Endothelial cell of umbilical vein (primary cell): ENCODE measurements at regions not wholly inside any gene's neighbourhood (a gene's known extent, or its start where the extent isn't known, plus 50 kb on each side); places are given as distances from the start of the nearest gene placed in this dataset.
"Not testable (repeated sequence)": the region's sequence is repeated elsewhere in the genome, so short reads cannot be mapped to it uniquely, and the experiment has no call there.

Experiments
- BruUV-seq: library from RNA; stranded (reverse); fragments of 400-500 nt; replicated peaks from 2 replicates; lab custom pipeline; 2021; lab: Mats Ljungman, UMichigan
- CTCF ChIA-PET: fragments of 300-600, 350-600 bp; sonication (Branson Sonifier 250); formaldehyde crosslinking; loops from one replicate; lab custom pipeline; 2021; ENCODE audit warnings: antibody characterized with exemption, inconsistent platforms; lab: Charles Lee
- POLR2A ChIA-PET: fragments of 300-600, 350-600 bp; sonication (Branson Sonifier 250); formaldehyde crosslinking; loops from one replicate; lab custom pipeline; 2021; ENCODE audit warnings: antibody characterized with exemption, inconsistent platforms; lab: Charles Lee
- DNase-seq: peaks from one replicate; pipeline ENCODE4 v3.0.0-alpha.2; 2011; ENCODE audit warnings: low read depth, low spot score
- FAIRE-seq: peaks from 2 replicates; lab custom pipeline; 2011; peaks lifted over from hg19 to GRCh38; lab: Jason Lieb, UNC
- H2AFZ ChIP-seq: 2 replicates; pipeline ENCODE4 v1.6.0; 2012; ENCODE audit warnings: low read depth, low read length, control low read depth, inconsistent platforms
- H3K27ac ChIP-seq: 2 replicates; pipeline ENCODE4 v1.5.1; 2011; ENCODE audit warnings: low read depth, mild to moderate bottlenecking, control low read depth, low read length, moderate library complexity; ENCODE audit not compliant: insufficient read depth
- H3K27me3 ChIP-seq, 2 experiments: 2 replicates each; pipeline versions ENCODE4 v1.6.0 to v1.6.1; 2011; ENCODE audit warnings: low read length in 2 of 2, mixed read lengths in 1 of 2; ENCODE audit not compliant: control insufficient read depth in 2 of 2, insufficient read depth in 2 of 2
- H3K36me3 ChIP-seq, 2 experiments: 2 replicates in 1 of 2; 3 replicates in 1 of 2; pipeline ENCODE4 v1.5.1; 2011; ENCODE audit warnings: low read length in 2 of 2, mild to moderate bottlenecking in 1 of 2, moderate library complexity in 1 of 2; ENCODE audit not compliant: control insufficient read depth in 2 of 2, insufficient read depth in 2 of 2; ENCODE audit errors: extremely low read depth in 1 of 2
- H3K4me1 ChIP-seq: 3 replicates; pipeline ENCODE4 v1.5.1; 2011; ENCODE audit warnings: mild to moderate bottlenecking, low read length; ENCODE audit not compliant: control insufficient read depth, insufficient read depth; ENCODE audit errors: extremely low read depth
- H3K4me2 ChIP-seq: 2 replicates; pipeline ENCODE4 v1.6.1; 2011; ENCODE audit warnings: low read length, control low read depth, mixed read lengths; ENCODE audit not compliant: insufficient read depth
- H3K4me3 ChIP-seq, 3 experiments: fragments of 200-600 bp in 1 of 3; sonication (generic), shearing (Covaris generic) in 1 of 3; replicated peaks in 1 of 3; 2 replicates each; pipeline ENCODE4 v1.5.1; 2011 to 2016; ENCODE audit warnings: control low read depth in 3 of 3, low read length in 3 of 3, mild to moderate bottlenecking in 2 of 3, inconsistent platforms in 1 of 3, low read depth in 1 of 3, moderate library complexity in 1 of 3; ENCODE audit not compliant: insufficient read depth in 1 of 3
- H3K79me2 ChIP-seq: 2 replicates; pipeline ENCODE4 v1.6.0; 2012; ENCODE audit warnings: low read length, inconsistent platforms; ENCODE audit not compliant: control insufficient read depth, insufficient read depth
- H3K9ac ChIP-seq: replicated peaks from 2 replicates; pipeline ENCODE3; 2011; ENCODE audit warnings: low read length, control low read depth; ENCODE audit not compliant: insufficient read depth; ENCODE audit errors: extremely low read depth
- H3K9me1 ChIP-seq: replicated peaks from 3 replicates; pipeline ENCODE4 v1.6.0; 2011; ENCODE audit warnings: mild to moderate bottlenecking, low read length; ENCODE audit not compliant: control insufficient read depth, insufficient read depth; ENCODE audit errors: extremely low read depth
- H3K9me3 ChIP-seq: replicated peaks from 2 replicates; pipeline ENCODE4 v1.5.1; 2012; ENCODE audit warnings: low read length, inconsistent platforms; ENCODE audit not compliant: control insufficient read depth, insufficient read depth
- H4K20me1 ChIP-seq: replicated peaks from 2 replicates; pipeline ENCODE3; 2011; ENCODE audit warnings: mild to moderate bottlenecking, low read length; ENCODE audit not compliant: control insufficient read depth, insufficient read depth; ENCODE audit errors: extremely low read depth
- CTCF ChIP-seq, 2 donors: IDR thresholded peaks; 1 replicate in 1 of 2; 2 replicates in 1 of 2; pipeline ENCODE4 v1.5.1; 2011; ENCODE audit warnings: low read length in 2 of 2, mild to moderate bottlenecking in 2 of 2, moderate library complexity in 2 of 2, control low read depth in 1 of 2, inconsistent platforms in 1 of 2, low read depth in 1 of 2; ENCODE audit not compliant: insufficient read depth in 1 of 2; ENCODE audit errors: extremely low read depth in 1 of 2
- EZH2 ChIP-seq: IDR thresholded peaks from 2 replicates; pipeline ENCODE4 v1.6.1; 2012; ENCODE audit warnings: borderline replicate concordance, low read depth, mild to moderate bottlenecking, moderate library complexity, low read length, inconsistent platforms; ENCODE audit not compliant: severe bottlenecking
- FOS ChIP-seq: IDR thresholded peaks from 2 replicates; pipeline ENCODE4 v1.6.1; 2011; ENCODE audit warnings: mild to moderate bottlenecking, low read length, moderate library complexity, borderline replicate concordance; ENCODE audit not compliant: insufficient read depth
- GATA2 ChIP-seq: IDR thresholded peaks from 2 replicates; pipeline ENCODE4 v1.7.0; 2011; ENCODE audit warnings: low read depth, mild to moderate bottlenecking, moderate library complexity, mixed read lengths, low read length; ENCODE audit not compliant: insufficient read length, insufficient read depth
- JUN ChIP-seq: IDR thresholded peaks from 2 replicates; pipeline ENCODE4 v1.6.1; 2011; ENCODE audit warnings: borderline replicate concordance, low read depth; ENCODE audit not compliant: insufficient read length, insufficient read depth
- MAX ChIP-seq: IDR thresholded peaks from 2 replicates; pipeline ENCODE4 v1.6.1; 2011; ENCODE audit not compliant: insufficient read depth, insufficient read length
- MYC ChIP-seq: IDR thresholded peaks from one replicate; pipeline ENCODE4 v1.6.1; 2011; ENCODE audit warnings: mild to moderate bottlenecking, low read depth, low read length
- POLR2A ChIP-seq: IDR thresholded peaks from 2 replicates; pipeline ENCODE4 v1.6.1; 2012; ENCODE audit warnings: low read depth, mild to moderate bottlenecking, control low read depth, low read length
- POLR2AphosphoS5 ChIP-seq: IDR thresholded peaks from 2 replicates; pipeline ENCODE4 v1.6.1; 2012; ENCODE audit warnings: low read depth, mild to moderate bottlenecking, control low read depth, low read length, moderate library complexity; ENCODE audit not compliant: insufficient read depth
- dilution Hi-C: fragments of 300-500 bp; cut with MboI; formaldehyde crosslinking; loops from one replicate; pipeline ENCODE4 v1.15.0; 2019; ENCODE audit warnings: low sequenced_read_pairs; ENCODE audit not compliant: extremely low pct_ligation_motif_present
- intact Hi-C: fragments of 100-400 bp; cut with micrococcal nuclease; formaldehyde crosslinking; loops from one replicate; pipeline ENCODE4 v1.10.0; 2022

- Histone ChIP-seq H2AFZ (no peak overlapping the region), H3K9me3 (no peaks in the 10 kb centered on the region), H4K20me1 (no peaks in the 10 kb centered on the region), H3K79me2 (no peaks in the 10 kb centered on the region), H3K4me3 (no peak overlapping the region), H3K9me1 (no peaks in the 10 kb centered on the region), H3K4me1 (no peaks in the 10 kb centered on the region), H3K27ac (no peak overlapping the region), H3K4me2 (no peak overlapping the region), H3K27me3 (peaks cover 0 to 17% of the 10 kb centered on the region in 2 experiments), H3K9ac (no peak overlapping the region), H3K36me3 (no peaks in the 10 kb centered on the region)
- TF ChIP-seq JUN (no peak), GATA2 (no peak), MAX (no peak), POLR2AphosphoS5 (no peak), EZH2 (no peak), POLR2A (no peak), FOS (no peak), MYC (no peak), CTCF (IDR thresholded peaks at IDR 0.05; ENCODE audit: extremely low read depth in 1 of 2, insufficient read depth in 1 of 2, low read depth in 1 of 2, low read length in 2 of 2) (no peak)
- dilution Hi-C loops (no loop called here), intact Hi-C loops (no loop called here)
- DNase-seq, result no peak
- CTCF ChIA-PET, result no interaction called here
- FAIRE-seq, result no peak
- POLR2A ChIA-PET, result no interaction called here
- no TSS peak for BruUV-seq
These were observed 230.3 kb downstream of the DAD1 start for GRCh38 chr14:22358726-22359125.

- H3K9ac ChIP-seq, H3K4me3 ChIP-seq, intact Hi-C loops, H3K9me3 ChIP-seq, H4K20me1 ChIP-seq, H2AFZ ChIP-seq, FAIRE-seq, dilution Hi-C loops, H3K4me1 ChIP-seq, BruUV-seq, H3K4me2 ChIP-seq, CTCF ChIA-PET, H3K36me3 ChIP-seq, H3K9me1 ChIP-seq, H3K27ac ChIP-seq, H3K79me2 ChIP-seq, H3K27me3 ChIP-seq, POLR2A ChIA-PET, DNase-seq: not testable (repeated sequence)
These were observed 239.7 kb downstream of the DAD1 start for GRCh38 chr14:22349281-22349680.
